ENCODE measurements at regions not wholly inside any gene's neighbourhood (a gene's known extent, or its start where the extent isn't known, plus 50 kb on each side); places are given as distances from the start of the nearest gene placed in this dataset.

DNA sequence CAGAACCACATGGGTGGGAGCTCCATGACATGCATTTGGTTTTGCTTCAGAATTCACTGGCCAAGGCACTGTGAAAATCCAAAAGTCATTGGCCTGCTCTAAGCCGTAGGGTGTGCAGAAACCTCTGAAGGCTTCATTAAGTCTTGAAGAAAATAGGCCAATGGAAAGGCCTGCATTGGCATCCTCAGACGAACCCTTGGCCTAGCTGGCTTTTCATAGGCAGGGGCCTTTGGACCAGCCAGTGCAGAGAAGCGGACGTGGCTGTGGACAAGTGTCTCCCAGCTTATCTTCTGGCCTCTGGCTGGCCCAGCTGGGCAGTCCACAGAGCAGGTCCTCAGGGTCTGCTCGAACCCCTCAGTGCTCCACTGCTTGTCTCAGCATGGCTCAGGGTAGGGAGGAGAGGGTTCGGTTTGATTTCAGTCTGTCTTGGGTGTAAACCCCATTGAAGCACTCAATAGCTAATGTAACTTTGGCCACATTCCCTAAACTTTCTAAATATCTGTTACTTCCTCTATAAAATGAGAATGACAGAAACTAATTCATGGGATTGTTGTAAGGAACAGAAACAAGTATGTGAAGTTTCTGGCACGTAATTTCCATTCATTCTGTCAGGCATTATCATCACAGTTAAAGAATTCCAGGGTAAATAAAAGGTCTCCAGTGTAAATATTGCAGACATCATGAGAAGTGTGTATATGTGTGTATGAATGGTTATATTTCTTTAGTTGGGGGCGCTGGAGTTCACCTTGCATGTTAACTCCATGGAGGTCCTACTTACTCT is 125.5 kb downstream of the TFCP2L1 start:
- Histone ChIP-seq H4K20me1 (ENCODE audit: insufficient read depth) (no peaks in the 10 kb centered on the region), H3F3A (ENCODE audit: insufficient read depth, low read length, poor library complexity, severe bottlenecking) (no peaks in the 10 kb centered on the region), H3K9me2 (ENCODE audit: insufficient read depth, low read length) (no peaks in the 10 kb centered on the region), H3K4me3 (ENCODE audit: low read length) (no peak overlapping the region), H3K36me3 (ENCODE audit: insufficient read depth, low read length) (no peaks in the 10 kb centered on the region), H3K79me2 (replicated peaks; ENCODE audit: insufficient read depth, low read length) (no peaks in the 10 kb centered on the region), H3K9me3 (ENCODE audit: low read length) (peaks cover 8% of the 10 kb centered on the region), H3K27me3 (ENCODE audit: insufficient read depth, low read depth, low read length) (no peaks in the 10 kb centered on the region), H2AFZ (ENCODE audit: low read depth, low read length) (no peak overlapping the region), H3K27ac (ENCODE audit: low read length) (no peak overlapping the region), H3K9ac (ENCODE audit: low read length) (no peak overlapping the region), H3K4me2 (ENCODE audit: low read length) (no peak overlapping the region)
- TF ChIP-seq SMC3 (conservative IDR thresholded peaks at IDR 0.05; ENCODE audit: poor library complexity) (no peak), MXI1 (conservative IDR thresholded peaks at IDR 0.05; ENCODE audit: poor library complexity, severe bottlenecking) (no peak), RAD21 (conservative IDR thresholded peaks at IDR 0.05) (no peak), EP300 (conservative IDR thresholded peaks at IDR 0.05; ENCODE audit: poor library complexity, severe bottlenecking) (no peak), REST (IDR thresholded peaks at IDR 0.05; ENCODE audit: borderline replicate concordance) (no peak), POLR2AphosphoS5 (IDR thresholded peaks at IDR 0.05) (no peak), TAF1 (IDR thresholded peaks at IDR 0.05; ENCODE audit: low read depth) (no peak), EZH2 (IDR thresholded peaks at IDR 0.05; ENCODE audit: borderline replicate concordance, insufficient read depth, low read length, poor library complexity, severe bottlenecking) (no peak)
- TF ChIP-seq, protein P1, sequence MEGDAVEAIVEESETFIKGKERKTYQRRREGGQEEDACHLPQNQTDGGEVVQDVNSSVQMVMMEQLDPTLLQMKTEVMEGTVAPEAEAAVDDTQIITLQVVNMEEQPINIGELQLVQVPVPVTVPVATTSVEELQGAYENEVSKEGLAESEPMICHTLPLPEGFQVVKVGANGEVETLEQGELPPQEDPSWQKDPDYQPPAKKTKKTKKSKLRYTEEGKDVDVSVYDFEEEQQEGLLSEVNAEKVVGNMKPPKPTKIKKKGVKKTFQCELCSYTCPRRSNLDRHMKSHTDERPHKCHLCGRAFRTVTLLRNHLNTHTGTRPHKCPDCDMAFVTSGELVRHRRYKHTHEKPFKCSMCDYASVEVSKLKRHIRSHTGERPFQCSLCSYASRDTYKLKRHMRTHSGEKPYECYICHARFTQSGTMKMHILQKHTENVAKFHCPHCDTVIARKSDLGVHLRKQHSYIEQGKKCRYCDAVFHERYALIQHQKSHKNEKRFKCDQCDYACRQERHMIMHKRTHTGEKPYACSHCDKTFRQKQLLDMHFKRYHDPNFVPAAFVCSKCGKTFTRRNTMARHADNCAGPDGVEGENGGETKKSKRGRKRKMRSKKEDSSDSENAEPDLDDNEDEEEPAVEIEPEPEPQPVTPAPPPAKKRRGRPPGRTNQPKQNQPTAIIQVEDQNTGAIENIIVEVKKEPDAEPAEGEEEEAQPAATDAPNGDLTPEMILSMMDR (IDR thresholded peaks at IDR 0.05; ENCODE audit: poor library complexity, severe bottlenecking), result no peak

GRCh38 chr2:121160366-121160765 is 124.6 kb downstream of the TFCP2L1 start:
- Histone ChIP-seq H3K9me3 (ENCODE audit: low read length) (peaks cover 8% of the 10 kb centered on the region), H2AFZ (ENCODE audit: low read depth, low read length) (no peak overlapping the region), H3K27me3 (ENCODE audit: insufficient read depth, low read depth, low read length) (no peaks in the 10 kb centered on the region), H3K4me2 (ENCODE audit: low read length) (no peak overlapping the region), H4K20me1 (ENCODE audit: insufficient read depth) (no peaks in the 10 kb centered on the region), H3K4me3 (ENCODE audit: low read length) (no peak overlapping the region), H3K27ac (ENCODE audit: low read length) (no peak overlapping the region), H3K79me2 (replicated peaks; ENCODE audit: insufficient read depth, low read length) (no peaks in the 10 kb centered on the region), H3F3A (ENCODE audit: insufficient read depth, low read length, poor library complexity, severe bottlenecking) (no peaks in the 10 kb centered on the region), H3K36me3 (ENCODE audit: insufficient read depth, low read length) (no peaks in the 10 kb centered on the region), H3K9me2 (ENCODE audit: insufficient read depth, low read length) (no peaks in the 10 kb centered on the region), H3K9ac (ENCODE audit: low read length) (no peak overlapping the region)
- TF ChIP-seq RAD21 (conservative IDR thresholded peaks at IDR 0.05) (no peak), EZH2 (IDR thresholded peaks at IDR 0.05; ENCODE audit: borderline replicate concordance, insufficient read depth, low read length, poor library complexity, severe bottlenecking) (no peak), POLR2AphosphoS5 (IDR thresholded peaks at IDR 0.05) (no peak), SMC3 (conservative IDR thresholded peaks at IDR 0.05; ENCODE audit: poor library complexity) (no peak), EP300 (conservative IDR thresholded peaks at IDR 0.05; ENCODE audit: poor library complexity, severe bottlenecking) (no peak)
- TF ChIP-seq, protein P1 (IDR thresholded peaks at IDR 0.05; ENCODE audit: poor library complexity, severe bottlenecking), result no peak

Data from neural cell (in vitro differentiated cells).